ENCODE measurements at regions not wholly inside any gene's neighbourhood (a gene's known extent, or its start where the extent isn't known, plus 50 kb on each side); places are given as distances from the start of the nearest gene placed in this dataset.

DNA sequence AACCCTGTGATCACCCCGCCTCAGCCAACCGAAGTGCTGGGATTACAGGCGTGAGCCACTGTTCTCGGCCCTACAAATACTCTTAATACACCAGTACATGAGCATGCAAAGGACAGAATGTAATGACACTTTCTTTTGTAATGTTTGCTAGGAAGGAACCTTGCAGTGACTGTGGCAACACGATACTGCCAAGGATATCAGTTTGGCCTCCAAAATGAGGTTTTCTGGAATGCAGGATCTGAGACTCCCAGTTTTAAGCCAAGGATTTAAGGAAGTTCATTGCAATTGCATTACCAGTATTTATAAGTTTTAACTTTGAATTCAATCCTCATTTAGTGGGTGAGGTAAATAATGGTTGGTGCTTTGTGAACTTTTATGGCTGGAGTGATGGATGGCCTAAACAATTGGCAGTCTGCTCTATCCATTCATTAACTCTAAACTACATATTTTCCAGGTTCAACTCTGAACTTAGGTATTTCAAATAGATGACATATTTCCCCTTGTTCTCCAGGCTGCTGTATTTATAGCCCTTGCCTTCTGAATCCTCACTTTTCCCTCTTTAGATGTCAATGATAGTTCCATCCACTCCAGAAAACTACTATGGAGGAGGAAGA lies 330.3 kb downstream of the C11orf87 start:
- no peak for DNase-seq

DNA sequence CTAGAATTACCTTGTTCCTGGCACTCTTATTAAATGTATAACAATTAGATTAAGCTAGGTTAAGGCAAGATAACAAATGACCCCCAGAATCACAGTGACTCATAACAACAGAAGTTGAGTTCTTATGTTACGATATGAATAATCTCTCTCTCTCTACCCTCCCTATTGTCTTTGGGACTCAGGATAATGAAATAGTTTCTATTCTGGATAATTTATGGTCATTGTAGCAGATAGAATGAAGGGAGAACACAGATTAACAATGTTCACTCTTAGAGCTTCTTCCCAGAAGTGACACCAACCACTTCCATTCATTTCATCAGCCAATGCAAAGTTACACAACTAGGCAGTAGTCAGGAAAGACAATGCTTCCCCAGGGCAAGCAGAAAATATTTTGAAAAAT lies 334.5 kb downstream of the C11orf87 start:
- DNase-seq, result no peak

DNA sequence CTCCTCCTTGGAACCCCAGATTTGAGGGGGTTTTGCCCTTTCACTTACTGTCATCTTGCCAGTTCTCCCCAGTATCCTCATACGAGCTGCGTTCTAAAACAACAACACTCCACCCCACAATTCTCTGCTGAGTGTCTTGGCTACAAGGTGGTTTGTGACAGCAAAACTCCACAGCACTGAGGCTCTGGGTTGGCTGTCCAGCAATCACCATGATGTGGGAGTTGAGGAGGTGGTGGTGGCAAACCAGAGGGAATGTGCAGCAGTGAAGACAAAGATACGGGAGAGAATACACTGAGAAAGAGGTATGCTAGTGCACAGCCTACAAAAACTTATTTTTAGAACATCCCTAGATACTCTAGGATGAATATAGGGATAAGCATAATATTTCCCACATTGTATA lies 335.0 kb downstream of the C11orf87 start:
- no peak for DNase-seq

DNA sequence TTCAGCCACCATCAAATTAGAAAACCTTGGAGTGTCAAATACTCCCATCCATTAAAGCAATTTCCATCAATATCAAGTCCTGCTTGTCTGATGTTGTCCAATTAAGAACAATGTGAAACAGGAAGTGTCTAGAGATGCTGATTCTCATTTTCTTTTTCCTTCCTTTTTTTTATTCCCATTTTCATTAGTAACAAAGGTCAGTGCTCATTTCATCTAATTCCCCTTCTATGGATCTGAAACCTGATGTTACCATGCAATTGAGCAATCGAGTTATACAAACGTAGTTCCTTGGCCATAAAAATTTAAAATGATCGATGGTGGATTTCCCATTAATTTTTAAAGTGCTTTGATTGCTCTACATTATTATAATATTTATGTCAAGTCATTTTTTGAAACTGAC lies 330.6 kb upstream of the ZC3H12C start:
- DNase-seq, result no peak

DNA sequence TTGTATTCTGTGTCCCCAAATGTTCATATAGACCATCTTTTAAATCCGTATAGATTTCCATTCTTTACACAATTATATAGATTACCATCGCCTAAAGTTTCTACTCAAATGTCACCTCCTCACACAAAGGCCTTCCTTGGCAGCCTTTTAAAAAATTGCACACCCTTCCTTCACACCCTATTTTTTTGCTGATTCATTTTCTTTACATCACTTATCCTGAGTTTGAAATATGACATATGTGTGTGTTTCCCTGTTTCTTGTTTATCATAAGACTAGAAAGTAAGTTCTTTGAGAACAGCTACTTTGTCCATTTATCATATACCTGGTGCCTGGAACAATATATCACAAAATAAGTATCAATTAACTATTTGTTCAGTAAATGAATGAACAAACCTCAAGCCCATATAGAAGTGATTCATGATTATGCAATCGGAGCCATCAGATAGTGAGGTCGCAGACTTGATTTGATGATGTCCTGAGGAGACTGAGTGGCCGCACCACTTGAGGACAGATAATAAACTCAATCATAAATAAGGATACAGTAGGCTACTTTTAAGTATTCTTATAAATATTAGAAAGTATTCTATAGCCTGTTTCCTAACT lies 327.4 kb upstream of the ZC3H12C start:
- no peak for DNase-seq

DNA sequence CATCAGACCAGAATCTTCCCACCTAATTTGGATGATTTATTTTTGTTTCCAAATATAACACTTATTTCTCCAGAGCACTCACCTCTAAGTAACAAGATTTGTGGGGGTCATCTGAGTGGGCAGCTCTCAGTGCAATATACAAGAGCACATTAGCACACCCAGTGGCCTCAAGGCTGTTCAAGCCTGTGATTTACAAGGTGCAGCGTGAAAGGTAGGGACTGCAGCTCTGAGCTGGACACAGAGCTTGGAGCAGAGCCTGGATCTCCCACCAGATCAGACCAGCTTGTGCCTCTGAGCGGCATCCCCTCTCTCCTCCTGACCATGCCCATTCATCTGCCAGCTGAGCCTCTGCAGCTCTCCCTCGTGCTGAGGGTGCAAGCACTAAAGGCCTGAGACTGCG lies 323.3 kb upstream of the ZC3H12C start:
- no peak for DNase-seq

DNA sequence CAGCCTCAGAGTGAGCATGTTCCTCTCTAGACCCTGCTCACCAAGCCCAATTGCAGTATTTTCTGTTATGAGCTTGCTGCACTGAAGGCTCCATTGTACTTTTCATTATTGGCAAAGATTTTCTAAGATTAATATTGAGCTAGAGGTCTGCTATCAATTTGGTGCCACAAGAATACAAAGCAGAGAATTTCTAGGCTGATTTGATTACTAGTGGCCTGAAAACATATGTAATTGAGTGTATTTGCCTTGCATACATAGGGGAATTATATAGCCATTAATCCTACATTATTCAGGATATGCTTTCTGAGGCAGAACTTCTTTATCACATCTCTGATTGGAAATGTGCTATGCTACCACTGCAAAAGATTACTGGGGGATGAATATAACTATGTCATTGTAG lies 322.9 kb upstream of the ZC3H12C start:
- DNase-seq, result no peak

DNA sequence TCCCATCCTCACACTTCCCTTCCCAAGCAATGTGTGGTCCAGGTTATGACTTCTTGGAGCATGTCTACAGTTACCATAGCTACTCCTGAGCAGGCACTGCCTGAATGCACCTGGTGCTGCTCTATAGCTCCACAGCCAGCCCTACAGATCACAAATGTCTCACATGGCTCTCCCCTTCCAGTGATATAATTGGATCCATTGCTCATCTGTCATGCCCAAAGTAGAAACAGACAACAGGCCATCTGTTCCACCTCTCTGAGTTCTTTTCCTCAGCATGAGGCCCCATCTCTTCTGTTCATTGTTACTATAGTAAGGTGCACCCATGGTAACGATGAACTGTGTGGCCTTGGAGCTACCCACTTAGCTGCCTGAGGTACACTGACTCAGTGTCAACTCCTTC lies 320.3 kb upstream of the ZC3H12C start:
- DNase-seq, result no peak

DNA sequence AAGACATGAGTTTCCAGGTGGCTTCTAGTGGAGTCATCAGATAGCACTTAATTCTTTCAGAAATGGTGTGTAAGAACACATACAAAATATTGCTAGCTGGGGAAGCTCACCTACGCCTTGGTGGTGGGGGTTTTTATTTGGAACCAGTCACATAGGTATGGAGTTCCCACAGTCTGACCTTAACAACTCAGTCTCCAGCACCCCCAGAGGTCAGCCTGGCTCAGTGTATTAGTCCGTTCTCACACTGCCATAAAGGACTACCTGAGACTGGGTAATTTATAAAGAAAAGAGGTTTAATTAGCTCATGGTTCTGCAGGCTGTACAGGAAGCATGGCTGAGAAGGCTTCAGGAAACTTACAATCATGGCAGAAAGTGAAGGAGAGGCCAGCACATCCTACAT lies 317.5 kb upstream of the ZC3H12C start:
- no peak for DNase-seq

DNA sequence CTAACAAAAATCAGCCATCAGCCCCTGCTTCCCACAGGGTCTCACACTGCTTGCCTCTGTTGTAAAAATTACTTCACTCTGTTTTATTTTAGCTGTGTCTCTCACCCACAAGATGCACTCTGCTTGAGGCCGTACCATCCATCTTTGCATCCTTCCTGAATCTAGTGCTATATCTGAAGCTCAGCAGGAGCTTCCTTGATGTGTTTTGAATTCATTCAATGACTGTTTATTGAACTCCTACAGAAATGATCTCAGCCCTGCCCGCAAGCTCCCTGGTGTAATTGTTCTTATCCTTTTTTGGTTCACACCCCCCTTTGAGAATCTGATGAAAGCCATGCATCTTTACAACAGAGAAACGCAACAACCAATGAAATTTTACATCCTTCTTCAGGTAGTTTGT lies 310.2 kb upstream of the ZC3H12C start:
- DNase-seq, result no peak

DNA sequence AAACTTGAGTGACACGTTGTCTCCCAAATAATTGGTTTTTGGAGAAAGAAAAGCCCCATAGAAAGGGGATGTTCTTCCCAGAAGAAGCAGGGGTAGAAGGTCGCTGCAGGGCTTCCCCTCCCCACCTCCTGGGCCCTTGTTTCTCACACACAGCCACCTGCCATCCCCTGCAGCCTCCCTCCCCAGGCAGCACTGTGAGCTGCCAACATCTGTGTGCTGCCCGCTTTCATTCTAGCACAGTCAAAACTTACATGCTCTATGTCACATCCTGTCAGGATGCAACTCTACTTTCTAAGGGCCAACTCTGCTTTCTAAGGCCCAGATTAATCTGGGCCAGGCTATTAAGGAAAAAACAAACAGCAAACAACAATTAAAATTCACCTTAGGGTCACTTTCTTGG lies 309.4 kb upstream of the ZC3H12C start:
- DNase-seq, result no peak

DNA sequence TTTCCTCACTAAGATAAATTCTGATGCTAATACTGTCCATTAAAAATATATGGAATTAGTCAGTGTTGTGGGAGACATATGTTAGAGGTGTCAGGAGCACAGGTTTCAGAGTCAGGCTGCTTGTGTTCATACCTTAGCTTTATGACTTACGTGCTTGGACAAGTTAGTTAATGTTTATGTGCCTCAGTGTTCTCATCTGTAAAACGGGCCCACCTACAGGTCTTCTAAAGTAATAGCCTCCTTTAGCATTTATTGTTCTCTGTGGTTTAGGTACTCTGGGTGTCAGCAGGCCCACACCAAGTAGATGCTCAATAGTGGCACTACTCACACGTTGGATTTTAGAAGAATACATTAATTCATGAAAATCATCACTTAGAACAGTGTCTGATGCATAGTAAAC lies 308.7 kb upstream of the ZC3H12C start:
- no peak for DNase-seq

DNA sequence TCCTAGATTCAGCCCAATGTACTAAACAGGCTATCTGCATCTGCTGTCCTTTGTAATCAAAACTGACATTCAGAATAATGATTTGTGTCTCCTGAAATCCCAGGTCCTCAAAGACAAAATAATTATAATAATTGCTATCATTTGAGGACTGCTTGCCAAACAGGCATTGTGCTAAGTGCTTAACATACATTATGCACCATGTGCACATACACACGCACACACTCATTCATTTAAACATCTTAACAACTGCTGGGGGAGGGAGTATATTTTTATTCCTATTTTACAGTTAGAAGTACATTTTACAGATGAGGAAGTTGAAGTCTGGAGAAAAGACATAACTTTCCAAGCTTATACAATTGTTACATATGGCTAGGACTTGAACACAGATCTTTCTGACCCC lies 308.0 kb upstream of the ZC3H12C start:
- DNase-seq, result no peak

DNA sequence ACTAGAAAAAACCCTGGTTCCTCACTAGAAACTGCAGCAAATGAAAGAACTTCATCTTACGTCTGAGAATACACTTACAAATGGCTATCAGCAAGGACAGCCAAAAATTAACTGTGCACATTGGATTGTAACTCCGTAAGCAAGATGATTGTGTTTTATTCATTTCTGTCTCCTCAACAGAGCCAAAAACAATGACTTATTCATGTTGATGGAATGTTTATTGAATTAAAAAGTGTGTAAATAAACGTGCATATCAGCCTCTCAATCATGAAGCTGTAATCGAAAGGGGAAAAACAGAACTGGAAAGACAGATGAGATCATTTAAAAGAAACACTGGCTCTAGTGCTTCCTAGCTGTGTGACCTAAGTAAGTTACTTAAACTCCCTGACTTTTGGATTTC lies 307.5 kb upstream of the ZC3H12C start:
- DNase-seq, result no peak

DNA sequence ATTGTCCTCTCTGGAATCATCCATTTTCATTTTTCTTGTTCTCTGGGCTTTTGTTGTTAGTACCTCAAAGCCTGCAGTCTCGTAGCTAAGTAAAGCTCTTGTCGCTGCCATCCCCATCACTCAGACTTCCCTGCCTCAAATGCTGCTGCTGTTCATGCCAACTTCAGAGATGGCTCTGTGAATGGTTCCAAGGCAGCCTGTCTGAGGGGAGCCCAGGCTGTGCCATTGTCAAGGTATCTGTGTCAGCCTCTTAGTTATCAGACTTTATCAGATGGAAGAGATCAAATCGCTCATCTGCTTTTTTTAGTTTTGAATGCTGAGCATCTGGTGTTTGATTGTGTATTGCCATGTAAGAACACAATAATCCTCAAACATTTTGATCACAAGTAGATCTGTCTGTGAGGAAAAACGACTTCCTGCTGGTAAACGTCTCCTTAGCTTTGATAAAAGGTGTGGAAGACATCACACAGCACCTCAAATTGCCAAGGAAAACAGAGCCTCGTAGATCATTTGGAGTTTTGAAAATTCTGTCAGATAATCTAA lies 304.2 kb upstream of the ZC3H12C start:
- no peak for DNase-seq

DNA sequence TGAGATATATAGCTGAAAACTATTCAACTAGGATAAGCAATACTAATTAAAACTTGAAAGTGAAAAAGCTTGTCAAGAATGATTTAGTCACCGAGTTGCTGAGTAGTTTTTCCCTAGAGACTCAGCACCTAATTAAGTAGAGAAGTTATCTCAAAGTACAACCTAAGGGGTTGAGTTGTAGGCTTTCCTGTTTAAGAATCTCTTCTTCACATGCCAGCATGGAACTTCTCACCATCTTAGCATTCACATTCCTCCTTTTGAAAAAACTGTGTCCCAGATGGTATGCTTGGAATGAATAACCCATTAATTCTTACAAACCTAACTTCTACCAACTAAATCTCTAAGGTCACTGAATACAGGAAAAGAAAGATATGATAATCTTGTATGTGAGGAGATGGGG lies 303.3 kb upstream of the ZC3H12C start:
- no peak for DNase-seq

DNA sequence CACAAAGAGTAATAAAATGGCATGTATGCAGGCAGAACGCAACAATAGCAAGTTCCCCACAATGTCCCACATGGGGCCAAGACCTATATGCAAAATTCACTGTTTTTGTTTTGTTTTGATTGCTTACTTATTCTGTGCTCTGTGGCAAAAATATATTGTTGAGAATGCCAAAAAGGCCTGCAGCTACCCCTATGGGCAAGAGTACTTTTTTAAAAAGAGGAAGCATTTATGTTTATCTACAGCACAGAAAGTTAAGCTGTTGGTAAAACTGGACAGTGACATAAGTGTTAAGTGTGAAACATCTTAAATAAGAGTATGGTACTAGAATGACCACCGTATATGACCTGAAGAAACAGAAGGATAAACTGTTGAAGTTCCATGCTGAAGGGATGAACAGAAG lies 301.9 kb upstream of the ZC3H12C start:
- no peak for DNase-seq

DNA sequence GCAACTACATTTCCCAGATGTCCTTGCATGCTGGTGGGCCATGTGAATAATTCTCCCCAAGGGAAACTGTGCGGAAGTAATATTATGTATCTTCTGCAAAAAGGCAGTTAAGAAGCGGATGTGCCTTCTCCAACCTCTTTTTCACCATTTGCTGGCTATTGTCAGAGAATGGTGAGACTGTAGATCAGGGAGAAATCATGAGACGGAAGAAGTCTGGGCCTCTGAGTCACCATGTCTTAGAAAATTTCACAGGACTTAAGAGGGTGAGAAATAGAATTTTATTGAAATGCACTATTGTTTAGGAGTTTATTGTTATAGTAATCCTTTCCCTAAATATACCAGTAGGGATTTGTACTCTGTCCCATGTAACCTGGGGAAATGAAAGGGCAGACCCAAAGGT lies 298.7 kb upstream of the ZC3H12C start:
- no peak for DNase-seq

DNA sequence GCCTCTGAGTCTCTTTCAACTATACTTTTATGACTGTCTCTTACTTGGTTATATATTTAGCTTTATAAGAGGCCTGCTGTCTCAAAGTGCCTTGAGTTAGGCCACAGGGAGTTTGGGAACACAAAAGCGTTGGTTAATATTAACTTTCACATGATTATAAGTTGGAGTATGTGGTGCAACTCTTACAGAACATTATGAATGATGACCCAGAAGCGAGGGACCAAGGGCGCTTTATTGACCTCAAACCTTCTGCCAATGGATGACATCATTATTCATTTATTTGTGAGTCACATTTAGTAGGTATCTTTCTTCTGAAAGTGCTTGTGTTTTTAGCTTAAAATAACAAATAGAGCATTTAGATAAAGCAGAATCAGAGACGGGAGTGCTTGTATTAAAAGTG lies 298.0 kb upstream of the ZC3H12C start:
- DNase-seq, result no peak

DNA sequence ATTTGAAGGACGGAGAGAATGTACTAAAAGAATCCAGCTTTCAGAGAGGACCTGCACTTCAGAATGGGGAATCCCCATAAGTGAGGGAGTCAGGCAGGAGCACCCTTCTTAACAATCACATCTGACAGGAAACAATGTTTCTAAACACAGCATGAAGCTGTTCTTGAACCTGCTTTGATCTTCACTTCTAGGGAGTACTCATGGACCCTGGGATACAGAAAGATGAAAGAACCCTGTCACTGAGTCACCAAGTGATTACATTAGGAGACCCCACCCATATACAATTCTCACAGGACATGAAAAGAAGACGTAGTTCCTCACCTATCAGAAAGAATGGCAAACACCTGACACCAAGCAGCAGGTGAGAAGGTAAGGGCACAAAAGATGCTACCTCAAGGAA lies 296.9 kb upstream of the ZC3H12C start:
- no peak for DNase-seq

DNA sequence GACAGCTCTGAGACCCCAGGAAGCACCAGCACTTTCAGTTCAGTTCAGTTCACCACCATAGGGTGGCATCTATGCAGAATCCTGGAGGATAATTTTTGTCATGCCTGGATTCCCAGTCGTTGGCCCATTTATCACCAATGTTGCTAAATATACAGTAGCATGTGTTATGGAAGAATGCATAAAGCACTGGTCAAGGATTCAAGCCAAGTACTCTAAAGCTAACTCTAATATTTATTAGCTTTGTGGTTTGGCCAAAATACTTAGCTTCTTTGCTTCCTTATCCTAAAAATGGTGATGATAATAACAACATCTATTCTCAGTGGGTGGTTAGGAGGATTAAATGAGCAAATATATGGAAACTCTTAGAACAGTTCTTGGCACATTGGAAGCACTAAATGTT lies 294.7 kb upstream of the ZC3H12C start:
- DNase-seq, result no peak

DNA sequence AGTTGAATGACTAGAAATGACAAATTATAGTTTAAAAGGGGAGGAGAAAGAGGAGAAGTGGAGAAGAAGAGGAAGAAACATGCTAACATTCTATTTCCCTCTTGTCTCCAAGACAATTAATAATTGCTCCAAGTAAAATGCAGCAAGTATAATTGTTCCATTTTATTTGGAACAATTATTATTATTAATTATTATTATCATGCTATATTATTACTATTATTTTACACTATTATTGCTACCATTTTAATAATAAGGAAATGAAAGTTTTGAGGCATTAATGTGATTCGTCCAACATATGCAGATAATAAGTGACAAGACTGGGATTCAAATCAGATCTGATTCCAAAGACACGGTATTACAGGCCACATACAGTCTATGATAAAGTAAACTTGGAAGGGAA lies 293.6 kb upstream of the ZC3H12C start:
- DNase-seq, result no peak

DNA sequence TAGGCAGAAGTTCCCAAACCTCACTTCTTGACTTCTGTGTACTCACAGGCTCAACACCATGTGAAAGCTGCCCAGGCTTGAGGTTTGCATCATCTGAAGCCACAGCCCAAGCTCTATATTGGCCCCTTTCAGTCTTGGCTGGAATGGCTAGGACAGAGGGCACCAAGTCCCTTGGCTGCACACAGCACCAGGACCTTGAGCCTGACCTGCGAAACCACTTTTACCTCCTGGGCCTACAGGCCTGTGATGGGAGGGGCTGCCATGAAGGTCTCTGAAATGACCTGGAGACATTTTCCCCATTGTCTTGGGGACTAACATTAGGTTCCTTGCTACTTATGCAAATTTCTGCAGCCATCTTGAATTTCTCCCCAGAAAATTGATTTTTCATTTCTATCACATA lies 288.3 kb upstream of the ZC3H12C start:
- DNase-seq, result no peak

DNA sequence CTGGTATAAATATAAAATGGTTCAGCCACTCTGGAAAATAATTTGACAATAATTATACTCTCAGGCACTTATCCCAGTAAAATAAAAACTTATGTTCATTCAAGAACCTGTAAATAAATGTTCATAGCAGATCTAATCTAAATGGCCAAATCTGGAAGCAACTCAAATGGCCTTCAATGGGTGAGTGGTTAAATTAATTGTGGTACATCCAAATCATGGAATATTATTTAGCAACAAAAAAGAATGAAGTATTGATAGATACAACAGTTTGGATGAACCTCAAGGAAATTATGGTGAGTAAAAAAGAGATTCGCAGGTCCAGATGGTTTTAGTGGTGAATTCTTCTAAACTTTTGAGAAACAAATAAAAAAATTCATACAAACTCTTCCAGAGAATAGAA lies 287.0 kb upstream of the ZC3H12C start:
- no peak for DNase-seq

DNA sequence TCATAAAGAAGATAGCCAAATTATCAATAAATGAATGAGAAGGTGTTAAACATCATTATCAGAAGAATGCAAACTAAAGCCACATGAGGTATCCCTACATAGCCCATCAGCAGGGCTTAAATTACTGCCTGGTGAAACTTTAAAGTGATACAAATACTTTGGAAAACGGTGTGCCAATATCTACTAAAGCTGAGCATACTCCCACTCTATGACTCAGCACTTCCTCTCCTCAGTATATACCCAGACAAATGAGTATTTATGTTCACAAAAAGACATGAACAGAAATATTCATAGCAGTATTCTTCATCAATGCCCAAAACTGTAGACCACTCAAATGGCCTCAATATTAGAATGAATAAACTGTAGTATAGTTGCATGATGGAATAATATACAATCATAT lies 284.6 kb upstream of the ZC3H12C start:
- DNase-seq, result no peak

All from stimulated activated CD4-positive, alpha-beta T cell treated with anti-CD3 and anti-CD28 coated beads, Interleukin-4, amount 100 ng/mL, for 1 hour (primary cell).